Activated gamma-delta T cell (primary cell): ENCODE measurements at regions not wholly inside any gene's neighbourhood (a gene's known extent, or its start where the extent isn't known, plus 50 kb on each side); places are given as distances from the start of the nearest gene placed in this dataset.

Source experiments
- DNase-seq: peaks from one replicate; lab custom pipeline; 2025; lab: John Stamatoyannopoulos, UW

- DNase-seq: no peak
Observed at GRCh38 chr10:110436554-110437350, 61.0 kb upstream of the DUSP5 start.

- no peak for DNase-seq
Observed at GRCh38 chr10:110437351-110437605, 60.4 kb upstream of the DUSP5 start.

- no peak for DNase-seq
Observed at GRCh38 chr10:110437761-110438341, 59.9 kb upstream of the DUSP5 start.

- no peak for DNase-seq
Observed at GRCh38 chr10:110442746-110443145, 55.0 kb upstream of the DUSP5 start.

GRCh38 chr10:110443239-110444003 lies 54.3 kb upstream of the DUSP5 start:
- no peak for DNase-seq

- no peak for DNase-seq
Observed at GRCh38 chr10:110444004-110444337, 53.7 kb upstream of the DUSP5 start.

- no peak for DNase-seq
Observed at GRCh38 chr10:110445871-110446270, 51.8 kb upstream of the DUSP5 start.

- DNase-seq: no peak
Observed at GRCh38 chr10:110446277-110446676, 51.4 kb upstream of the DUSP5 start.

- DNase-seq: no peak
Observed at GRCh38 chr10:110446954-110447608, 50.6 kb upstream of the DUSP5 start.

GRCh38 chr10:110447886-110448285 lies 49.8 kb upstream of the DUSP5 start:
- DNase-seq: no peak
